ENCODE measurements at regions not wholly inside any gene's neighbourhood (a gene's known extent, or its start where the extent isn't known, plus 50 kb on each side); places are given as distances from the start of the nearest gene placed in this dataset.

DNA sequence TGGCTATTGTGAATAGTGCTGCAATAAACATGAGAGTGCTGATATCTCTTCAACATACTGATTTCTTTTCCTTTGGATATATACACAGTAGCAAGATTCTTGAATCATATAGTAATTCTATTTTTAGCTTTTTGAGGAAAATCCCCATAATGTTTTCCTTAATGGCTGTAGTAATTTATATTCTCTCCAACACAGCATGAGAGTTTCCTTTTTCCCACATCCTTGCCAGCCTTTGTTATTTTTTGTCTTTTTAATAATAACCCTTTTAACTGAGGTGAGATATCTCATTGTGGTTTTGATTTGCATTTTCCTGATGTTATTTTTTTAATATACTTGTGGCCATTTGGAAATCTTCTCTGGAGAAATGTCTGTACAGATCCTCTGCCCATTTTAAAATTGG is 132.6 kb downstream of the PRL start:
- TF ChIP-seq MAZ (IDR thresholded peaks at IDR 0.05; ENCODE audit: borderline replicate concordance, low read depth, low read length), result no peak
- TF ChIP-seq KDM1A (IDR thresholded peaks at IDR 0.05; ENCODE audit: low read depth), result no peak
- TF ChIP-seq, protein P1, sequence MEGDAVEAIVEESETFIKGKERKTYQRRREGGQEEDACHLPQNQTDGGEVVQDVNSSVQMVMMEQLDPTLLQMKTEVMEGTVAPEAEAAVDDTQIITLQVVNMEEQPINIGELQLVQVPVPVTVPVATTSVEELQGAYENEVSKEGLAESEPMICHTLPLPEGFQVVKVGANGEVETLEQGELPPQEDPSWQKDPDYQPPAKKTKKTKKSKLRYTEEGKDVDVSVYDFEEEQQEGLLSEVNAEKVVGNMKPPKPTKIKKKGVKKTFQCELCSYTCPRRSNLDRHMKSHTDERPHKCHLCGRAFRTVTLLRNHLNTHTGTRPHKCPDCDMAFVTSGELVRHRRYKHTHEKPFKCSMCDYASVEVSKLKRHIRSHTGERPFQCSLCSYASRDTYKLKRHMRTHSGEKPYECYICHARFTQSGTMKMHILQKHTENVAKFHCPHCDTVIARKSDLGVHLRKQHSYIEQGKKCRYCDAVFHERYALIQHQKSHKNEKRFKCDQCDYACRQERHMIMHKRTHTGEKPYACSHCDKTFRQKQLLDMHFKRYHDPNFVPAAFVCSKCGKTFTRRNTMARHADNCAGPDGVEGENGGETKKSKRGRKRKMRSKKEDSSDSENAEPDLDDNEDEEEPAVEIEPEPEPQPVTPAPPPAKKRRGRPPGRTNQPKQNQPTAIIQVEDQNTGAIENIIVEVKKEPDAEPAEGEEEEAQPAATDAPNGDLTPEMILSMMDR (IDR thresholded peaks at IDR 0.05), result no peak
- TF ChIP-seq POLR2A (IDR thresholded peaks at IDR 0.05; ENCODE audit: low read length), result no peak
- TF ChIP-seq SMC3 (IDR thresholded peaks at IDR 0.05), result no peak

Data from A549 (cell line).